ENCODE measurements at regions not wholly inside any gene's neighbourhood (a gene's known extent, or its start where the extent isn't known, plus 50 kb on each side); places are given as distances from the start of the nearest gene placed in this dataset.

- no peak overlapping the region for H3K4me3 ChIP-seq
- no peaks in the 10 kb centered on the region for H3K4me1 ChIP-seq
- DNase-seq = no peak
- H3K27ac ChIP-seq = no peak overlapping the region
- peaks cover 0 to 9% (median 0%) of the 10 kb centered on the region in 4 donors for H3K9me3 ChIP-seq
- H3K27me3 ChIP-seq = no peaks in the 10 kb centered on the region
- TF ChIP-seq CTCF (IDR thresholded peaks at IDR 0.05) = no peak
- no peak for TF ChIP-seq POLR2A (IDR thresholded peaks at IDR 0.05)
- H3K36me3 ChIP-seq = no peaks in the 10 kb centered on the region
Observed at GRCh38 chr18:78221496-78221895, 758.1 kb upstream of the SALL3 start.

- Histone ChIP-seq H3K36me3 (no peaks in the 10 kb centered on the region), H3K4me1 (no peaks in the 10 kb centered on the region), H3K9me3 (peaks cover 0 to 4% (median 0%) of the 10 kb centered on the region in 4 donors), H3K27me3 (no peaks in the 10 kb centered on the region), H3K4me3 (no peak overlapping the region), H3K27ac (no peak overlapping the region)
- DNase-seq = no peak
- TF ChIP-seq CTCF (IDR thresholded peaks at IDR 0.05) = no peak
- TF ChIP-seq POLR2A (IDR thresholded peaks at IDR 0.05) = no peak
Observed at GRCh38 chr18:78228974-78229373, 750.6 kb upstream of the SALL3 start.

- H3K9me3 ChIP-seq = peaks cover 0 to 4% (median 0%) of the 10 kb centered on the region in 4 donors
- DNase-seq = no peak
- TF ChIP-seq CTCF (IDR thresholded peaks at IDR 0.05) (no peak), POLR2A (IDR thresholded peaks at IDR 0.05) (no peak)
- no peak overlapping the region for H3K27ac ChIP-seq
- no peaks in the 10 kb centered on the region for H3K4me1 ChIP-seq
- H3K36me3 ChIP-seq = no peaks in the 10 kb centered on the region
- H3K4me3 ChIP-seq = no peak overlapping the region
- no peaks in the 10 kb centered on the region for H3K27me3 ChIP-seq
Observed at GRCh38 chr18:78230911-78231310, 748.7 kb upstream of the SALL3 start.

GRCh38 chr18:78232196-78232595 is 747.4 kb upstream of the SALL3 start:
- Histone ChIP-seq H3K36me3 (no peaks in the 10 kb centered on the region), H3K27ac (no peak overlapping the region), H3K4me3 (no peak overlapping the region), H3K4me1 (no peaks in the 10 kb centered on the region), H3K9me3 (peaks cover 0 to 4% (median 0%) of the 10 kb centered on the region in 4 donors), H3K27me3 (no peaks in the 10 kb centered on the region)
- TF ChIP-seq POLR2A (IDR thresholded peaks at IDR 0.05) (no peak), CTCF (IDR thresholded peaks at IDR 0.05) (no peak)
- no peak for DNase-seq

GRCh38 chr18:78237864-78238263 is 741.8 kb upstream of the SALL3 start:
- Histone ChIP-seq H3K9me3 (no peaks in the 10 kb centered on the region), H3K4me1 (no peaks in the 10 kb centered on the region), H3K36me3 (no peaks in the 10 kb centered on the region), H3K27me3 (no peaks in the 10 kb centered on the region), H3K4me3 (no peak overlapping the region), H3K27ac (no peak overlapping the region)
- TF ChIP-seq CTCF (IDR thresholded peaks at IDR 0.05) (no peak), POLR2A (IDR thresholded peaks at IDR 0.05) (no peak)
- DNase-seq = no peak
